ENCODE measurements at regions not wholly inside any gene's neighbourhood (a gene's known extent, or its start where the extent isn't known, plus 50 kb on each side); places are given as distances from the start of the nearest gene placed in this dataset.

DNA sequence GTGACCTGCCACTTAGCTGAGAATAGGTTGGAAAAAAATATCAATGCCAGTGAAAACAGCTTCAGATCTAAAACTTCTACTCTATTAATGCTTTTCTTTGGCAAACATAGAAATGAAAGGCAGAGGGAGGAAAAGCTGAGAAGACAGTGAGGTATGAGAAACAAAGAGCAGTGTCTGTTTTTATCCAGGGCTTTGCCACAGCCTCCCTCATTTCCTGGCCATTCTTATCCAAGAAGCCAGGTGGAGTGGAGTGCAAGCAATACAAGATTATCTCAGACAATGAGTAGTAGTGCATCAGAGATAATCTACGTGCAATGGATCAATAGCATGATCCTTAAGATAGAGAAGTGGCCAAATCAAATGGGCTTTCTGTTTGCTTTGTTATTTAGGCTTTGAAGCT is 808.7 kb upstream of the PIK3C3 start:
- intact Hi-C loops (cut with micrococcal nuclease): no loop called here

GRCh38 chr18:41145516-41145915 is 809.5 kb upstream of the PIK3C3 start:
- intact Hi-C loops (cut with micrococcal nuclease): no loop called here

- intact Hi-C loops (cut with micrococcal nuclease): no loop called here
Observed at GRCh38 chr18:41144441-41144840, 810.6 kb upstream of the PIK3C3 start.

- intact Hi-C loops (cut with micrococcal nuclease): no loop called here
Observed at GRCh38 chr18:41140506-41140905, 814.5 kb upstream of the PIK3C3 start.

- intact Hi-C loops (cut with micrococcal nuclease): no loop called here
Observed at GRCh38 chr18:41135146-41135545, 819.9 kb upstream of the PIK3C3 start.

DNA sequence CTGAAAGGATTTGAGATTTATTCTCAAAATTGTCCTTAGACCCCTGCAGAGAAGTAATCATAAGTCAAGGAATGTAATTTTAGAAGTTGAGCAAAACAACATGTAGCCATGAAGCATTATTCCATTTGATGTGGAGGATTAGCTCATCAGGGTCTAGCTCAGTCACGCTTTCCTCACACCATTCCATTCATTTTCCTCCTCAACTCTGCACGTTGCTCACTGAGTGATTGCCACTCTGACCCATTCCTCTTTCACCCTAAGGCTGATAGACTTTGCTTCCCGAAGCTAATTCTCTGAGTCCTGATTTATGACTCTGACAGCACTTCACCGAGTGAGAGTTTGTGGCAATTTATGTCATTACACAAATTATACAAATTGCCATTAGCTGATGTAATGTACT is 820.6 kb upstream of the PIK3C3 start:
- intact Hi-C loops (cut with micrococcal nuclease): no loop called here

- intact Hi-C loops (cut with micrococcal nuclease): no loop called here
Observed at GRCh38 chr18:41131050-41131449, 824.0 kb upstream of the PIK3C3 start.

GRCh38 chr18:41128545-41128944 is 826.5 kb upstream of the PIK3C3 start:
- intact Hi-C loops (cut with micrococcal nuclease): no loop called here

DNA sequence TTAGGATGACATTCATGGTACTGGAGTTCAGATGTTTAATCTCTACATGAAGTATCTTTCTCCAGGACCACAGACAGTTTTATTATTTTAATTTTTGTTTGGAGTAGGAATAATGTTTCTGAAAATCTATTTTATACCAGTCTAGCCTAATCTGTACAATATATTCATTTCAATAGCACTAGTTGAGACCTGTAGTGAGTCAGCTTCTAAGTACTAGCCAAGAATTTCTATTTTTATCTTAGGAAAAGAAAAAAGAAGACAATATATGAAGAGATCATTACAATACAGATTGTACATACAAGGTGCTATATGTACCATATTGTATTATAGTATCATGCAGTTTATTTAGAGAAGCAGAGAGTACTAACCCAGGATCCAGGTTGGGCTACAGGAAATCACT is 826.9 kb upstream of the PIK3C3 start:
- intact Hi-C loops (cut with micrococcal nuclease): no loop called here

DNA sequence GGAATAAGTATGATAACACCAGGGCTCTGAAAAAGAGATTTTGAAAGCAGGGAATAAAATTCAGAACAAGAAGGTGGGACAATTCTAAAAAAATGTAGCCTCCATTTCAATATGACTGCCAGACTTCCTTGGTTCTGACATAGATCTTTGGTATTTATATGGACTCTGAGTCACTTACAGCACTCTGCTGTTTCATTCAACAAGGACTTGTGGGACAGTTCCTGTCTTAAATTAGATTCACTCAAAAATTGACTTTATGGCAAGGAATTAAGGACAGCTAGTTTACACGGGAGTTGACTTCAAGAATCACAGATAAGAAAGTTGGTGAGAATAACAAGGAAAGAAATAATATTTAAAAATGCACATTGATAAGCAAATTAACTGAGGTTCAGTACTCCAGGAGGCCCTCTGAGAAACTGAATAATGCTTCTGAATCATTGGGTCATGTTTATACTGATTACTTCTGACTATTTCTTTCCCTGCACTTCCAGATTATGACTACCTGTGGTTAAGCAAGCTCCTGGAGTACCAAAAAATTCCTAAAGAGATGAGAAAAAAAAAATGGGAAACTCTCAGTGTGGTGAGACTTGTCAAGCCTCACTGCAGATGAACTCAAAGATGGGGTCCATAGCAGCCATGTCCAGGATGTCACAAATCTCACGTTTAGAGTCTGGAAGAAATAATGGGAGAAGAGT is 828.3 kb upstream of the PIK3C3 start:
- intact Hi-C loops (cut with micrococcal nuclease): no loop called here

DNA sequence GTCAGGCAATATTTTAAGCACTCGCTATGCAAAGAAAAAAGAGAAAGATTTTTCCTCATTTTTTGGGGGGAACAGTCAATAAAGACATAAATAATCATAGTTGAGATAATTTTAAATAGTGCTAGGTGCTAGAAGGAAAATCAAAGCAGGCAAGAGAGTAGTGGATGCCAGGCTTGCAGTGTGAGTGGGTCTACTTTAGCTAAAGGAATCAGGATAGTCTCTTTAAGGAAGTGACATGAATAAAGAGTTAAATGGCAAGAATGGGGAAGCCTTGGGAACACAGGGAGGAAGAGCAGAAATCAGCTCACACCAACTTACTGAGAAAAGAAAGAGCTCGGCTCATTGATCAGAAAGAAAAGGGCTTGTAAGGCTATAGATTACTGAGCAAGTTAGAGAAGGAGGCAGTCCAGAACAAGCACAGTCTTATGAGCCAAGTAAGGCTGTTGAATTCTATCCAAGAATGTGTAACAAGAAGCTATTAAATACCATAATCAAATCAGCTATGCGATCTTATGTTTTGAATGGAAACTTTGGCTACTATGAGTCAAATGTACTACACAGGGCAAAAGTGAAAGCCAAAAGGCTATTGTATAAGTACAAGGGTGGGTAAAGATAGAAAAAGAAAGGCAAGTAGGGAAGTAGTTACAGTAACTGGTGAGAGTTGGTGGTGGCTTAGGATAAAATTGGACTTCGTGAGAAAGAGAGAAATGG is 833.8 kb upstream of the PIK3C3 start:
- intact Hi-C loops (cut with micrococcal nuclease): no loop called here

- intact Hi-C loops (cut with micrococcal nuclease): no loop called here
Observed at GRCh38 chr18:41119031-41119430, 836.0 kb upstream of the PIK3C3 start.

- intact Hi-C loops (cut with micrococcal nuclease): no loop called here
Observed at GRCh38 chr18:41113885-41114482, 841.0 kb upstream of the PIK3C3 start.

GRCh38 chr18:41099451-41099850 is 855.6 kb upstream of the PIK3C3 start:
- intact Hi-C loops (cut with micrococcal nuclease): no loop called here

DNA sequence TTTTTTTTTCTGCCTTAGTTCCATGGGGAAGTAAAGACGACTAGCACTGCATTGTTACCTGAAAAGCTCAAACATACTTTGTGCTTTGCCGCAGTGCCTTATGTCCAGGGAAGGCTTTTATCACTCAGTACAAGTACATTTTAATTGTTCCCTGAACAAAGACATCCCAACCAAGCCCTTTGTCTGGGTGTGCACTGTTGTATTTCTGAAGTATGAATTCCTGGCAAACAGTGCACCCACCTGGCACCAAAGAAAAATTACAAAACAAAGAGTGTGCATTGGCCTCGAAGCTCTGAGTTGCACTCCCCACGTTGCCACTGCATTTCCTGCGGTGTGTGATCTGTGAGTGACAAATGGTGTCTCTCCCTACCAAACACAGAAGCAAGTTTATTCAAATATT is 858.5 kb upstream of the PIK3C3 start:
- intact Hi-C loops (cut with micrococcal nuclease): no loop called here

DNA sequence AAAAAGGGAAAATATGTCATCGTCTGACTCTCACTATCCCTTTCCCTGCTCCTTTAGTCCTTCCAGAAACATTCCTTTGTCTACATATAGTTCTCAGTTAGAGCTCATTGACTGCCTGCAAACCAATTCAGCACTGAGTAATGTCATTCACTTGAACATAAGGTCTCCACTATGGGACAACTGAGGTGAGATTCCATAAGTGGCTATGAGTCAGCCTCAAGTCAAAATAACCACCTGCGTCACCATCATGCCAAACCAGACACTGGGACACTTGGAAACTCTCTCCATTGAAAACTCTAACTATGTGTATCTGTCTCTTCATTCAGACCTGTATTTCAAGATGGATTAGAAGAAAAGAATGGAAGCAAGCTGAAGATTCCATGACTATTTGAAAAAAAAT is 878.0 kb upstream of the PIK3C3 start:
- intact Hi-C loops (cut with micrococcal nuclease): no loop called here

- intact Hi-C loops (cut with micrococcal nuclease): no loop called here
Observed at GRCh38 chr18:41075212-41075611, 879.8 kb upstream of the PIK3C3 start.

GRCh38 chr18:41073372-41073954 is 881.6 kb upstream of the PIK3C3 start:
- intact Hi-C loops (cut with micrococcal nuclease): no loop called here

- intact Hi-C loops (cut with micrococcal nuclease): no loop called here
Observed at GRCh38 chr18:41072946-41073345, 882.1 kb upstream of the PIK3C3 start.

DNA sequence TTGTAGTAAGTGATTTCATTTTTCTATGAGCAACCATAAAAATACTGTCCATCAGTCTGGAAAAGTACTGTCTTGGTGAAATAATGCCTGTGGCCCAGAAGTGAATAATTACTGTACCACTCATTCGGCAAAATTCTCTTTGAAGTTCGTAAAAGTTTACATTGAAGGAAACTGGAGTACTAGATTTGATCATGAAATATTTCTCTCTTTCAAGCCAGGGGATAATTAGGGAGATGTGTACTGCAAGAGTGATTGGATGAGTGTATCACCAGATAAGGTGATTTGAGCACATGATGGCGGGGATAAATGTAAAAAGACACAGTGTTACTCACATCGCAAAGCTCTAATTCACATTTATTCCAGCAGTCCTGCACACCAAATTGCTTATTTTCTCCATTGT is 883.2 kb upstream of the PIK3C3 start:
- intact Hi-C loops (cut with micrococcal nuclease): no loop called here

- intact Hi-C loops (cut with micrococcal nuclease): no loop called here
Observed at GRCh38 chr18:41069167-41069566, 885.9 kb upstream of the PIK3C3 start.

DNA sequence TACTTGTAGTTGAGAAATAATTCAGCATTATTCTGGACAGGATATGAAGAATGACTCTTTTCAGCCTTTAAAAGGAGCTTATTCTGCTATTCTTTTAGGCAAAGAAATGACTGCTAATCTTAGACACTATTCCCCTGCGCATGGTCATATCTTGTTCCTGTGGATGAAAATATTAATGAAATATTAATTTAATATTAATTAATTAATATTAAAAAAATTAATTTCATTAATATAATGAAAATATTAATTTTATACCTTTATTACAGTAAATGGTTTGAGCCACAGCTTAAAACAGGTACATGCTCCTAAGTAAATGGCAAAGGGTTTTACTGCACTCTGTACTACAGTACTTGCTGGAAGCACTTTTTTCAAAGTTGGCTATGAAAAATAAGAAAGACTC is 890.1 kb upstream of the PIK3C3 start:
- intact Hi-C loops (cut with micrococcal nuclease): no loop called here
